GM13977 (cell line): ENCODE measurements at regions not wholly inside any gene's neighbourhood (a gene's known extent, or its start where the extent isn't known, plus 50 kb on each side); places are given as distances from the start of the nearest gene placed in this dataset.

ENCODE experiments used
- DNase-seq: peaks from one replicate; pipeline ENCODE4 v3.0.0; 2012; ENCODE audit warnings: low spot score
- in situ Hi-C: fragments of 300-500 bp; cut with MboI; formaldehyde crosslinking; loops from one replicate; pipeline ENCODE4 v1.12.0; 2022; ENCODE audit warnings: low sequenced_read_pairs, low pct_unique_long_range_greater_than_20kb, mixed read lengths, inconsistent platforms; ENCODE audit not compliant: unreplicated experiment
- TF ChIP-seq, protein P1 (sequence below): IDR thresholded peaks from 2 replicates; pipeline ENCODE4 v1.5.1; 2012; ENCODE audit warnings: mild to moderate bottlenecking, control low read depth; ENCODE audit not compliant: insufficient read depth; ENCODE audit errors: extremely low read depth, missing control alignments

DNA sequence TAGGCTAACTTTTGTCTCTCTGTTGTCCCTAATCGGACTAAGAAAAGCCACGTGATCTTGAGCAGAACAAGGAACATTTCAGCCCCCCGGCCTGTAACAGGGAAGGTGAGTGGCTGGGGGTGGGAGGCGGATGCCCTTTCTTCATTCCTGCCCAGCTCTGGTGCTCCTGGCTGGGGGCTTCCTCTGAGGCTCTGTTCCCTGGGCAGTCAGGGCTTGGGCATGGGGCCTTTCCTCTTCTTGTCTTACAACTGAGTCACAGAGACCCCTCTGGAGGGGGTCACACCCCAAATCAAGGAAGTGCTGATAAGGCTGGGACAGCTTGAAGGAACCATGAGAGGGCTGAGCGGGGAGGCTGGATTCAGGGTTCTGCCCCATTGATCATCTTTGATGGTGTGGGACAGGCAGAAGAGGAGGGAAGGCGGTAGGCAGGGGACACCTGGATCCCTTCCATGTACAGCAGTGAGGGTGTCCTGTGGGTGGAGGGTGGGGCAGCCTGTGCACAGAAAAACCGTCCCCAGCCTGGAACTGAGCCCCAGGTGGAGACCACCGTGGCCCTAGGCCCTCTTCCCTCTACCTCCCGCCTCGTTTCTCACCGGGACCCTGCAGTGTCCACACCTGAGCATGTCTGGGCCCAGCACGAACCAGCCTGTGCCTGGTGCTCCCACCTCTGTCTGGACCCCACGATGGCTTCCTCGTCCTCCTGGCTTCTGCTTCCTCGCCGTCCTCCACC, 257.7 kb upstream of the IRX1 start:
- TF ChIP-seq, protein P1, sequence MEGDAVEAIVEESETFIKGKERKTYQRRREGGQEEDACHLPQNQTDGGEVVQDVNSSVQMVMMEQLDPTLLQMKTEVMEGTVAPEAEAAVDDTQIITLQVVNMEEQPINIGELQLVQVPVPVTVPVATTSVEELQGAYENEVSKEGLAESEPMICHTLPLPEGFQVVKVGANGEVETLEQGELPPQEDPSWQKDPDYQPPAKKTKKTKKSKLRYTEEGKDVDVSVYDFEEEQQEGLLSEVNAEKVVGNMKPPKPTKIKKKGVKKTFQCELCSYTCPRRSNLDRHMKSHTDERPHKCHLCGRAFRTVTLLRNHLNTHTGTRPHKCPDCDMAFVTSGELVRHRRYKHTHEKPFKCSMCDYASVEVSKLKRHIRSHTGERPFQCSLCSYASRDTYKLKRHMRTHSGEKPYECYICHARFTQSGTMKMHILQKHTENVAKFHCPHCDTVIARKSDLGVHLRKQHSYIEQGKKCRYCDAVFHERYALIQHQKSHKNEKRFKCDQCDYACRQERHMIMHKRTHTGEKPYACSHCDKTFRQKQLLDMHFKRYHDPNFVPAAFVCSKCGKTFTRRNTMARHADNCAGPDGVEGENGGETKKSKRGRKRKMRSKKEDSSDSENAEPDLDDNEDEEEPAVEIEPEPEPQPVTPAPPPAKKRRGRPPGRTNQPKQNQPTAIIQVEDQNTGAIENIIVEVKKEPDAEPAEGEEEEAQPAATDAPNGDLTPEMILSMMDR, result no peak
- no peak for DNase-seq
- in situ Hi-C loops, result no loop called here

DNA sequence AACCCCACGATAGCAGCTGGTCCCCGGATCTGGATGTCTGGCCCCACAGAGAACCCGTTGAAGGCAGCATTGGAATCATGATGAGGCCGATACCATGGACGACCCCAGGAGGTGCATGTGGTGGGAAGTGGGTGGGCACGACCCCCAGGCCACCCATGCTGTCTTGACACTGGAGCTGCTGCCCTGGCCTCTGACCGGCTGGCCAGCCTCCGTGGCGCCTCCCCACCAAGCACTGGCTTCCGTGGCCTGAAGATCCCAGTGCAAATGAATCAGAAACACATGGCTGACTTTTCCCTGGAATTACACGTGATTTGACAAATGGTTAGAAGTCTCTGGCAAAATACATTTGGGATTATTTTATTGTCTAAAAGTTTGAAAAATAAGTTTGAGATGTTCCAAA, 259.0 kb upstream of the IRX1 start:
- DNase-seq, result no peak
- in situ Hi-C loops, result no loop called here
- TF ChIP-seq, protein P1, result no peak

DNA sequence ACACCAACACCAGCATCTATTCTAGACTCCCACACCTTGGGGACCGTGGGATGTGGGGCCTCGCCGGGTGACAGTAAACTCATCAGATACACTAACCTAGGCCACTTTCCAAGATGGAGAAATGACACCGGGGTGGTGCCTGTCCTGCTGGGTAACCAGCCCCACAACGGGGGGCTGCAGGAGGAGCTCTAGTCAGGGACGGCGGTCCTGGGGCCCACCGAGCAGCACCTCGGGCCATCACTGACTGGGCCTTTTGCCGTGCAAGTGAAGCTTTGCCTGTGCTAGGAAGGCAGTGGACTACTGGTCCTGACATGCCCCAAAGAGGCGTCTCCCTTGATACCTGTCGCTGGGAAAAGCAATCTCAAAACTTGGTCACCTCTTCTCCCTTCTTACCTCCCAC, 260.3 kb upstream of the IRX1 start:
- DNase-seq, result no peak
- in situ Hi-C loops, result no loop called here
- TF ChIP-seq, protein P1, result no peak

DNA sequence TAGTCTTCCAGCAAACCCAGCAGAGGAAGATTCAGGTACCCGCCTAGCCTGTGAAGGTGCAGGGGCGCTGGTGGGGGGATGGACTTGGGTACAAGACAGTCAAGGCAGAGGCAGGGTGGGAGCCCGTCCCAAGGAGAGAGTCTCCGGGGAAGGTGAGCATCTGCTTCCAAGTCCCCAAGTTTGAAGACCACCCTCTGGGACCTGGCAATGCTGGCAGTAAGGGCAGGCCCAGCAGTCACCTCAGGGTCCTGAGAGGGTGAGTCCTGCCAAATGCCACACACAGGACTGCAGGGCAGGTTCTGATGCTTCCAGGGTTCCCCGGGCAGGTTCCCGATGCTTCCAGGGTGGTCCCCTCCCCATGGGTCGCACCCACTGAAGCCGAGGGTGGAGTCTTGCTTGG, 261.8 kb upstream of the IRX1 start:
- in situ Hi-C loops, result no loop called here
- TF ChIP-seq, protein P1, result no peak
- no peak for DNase-seq

DNA sequence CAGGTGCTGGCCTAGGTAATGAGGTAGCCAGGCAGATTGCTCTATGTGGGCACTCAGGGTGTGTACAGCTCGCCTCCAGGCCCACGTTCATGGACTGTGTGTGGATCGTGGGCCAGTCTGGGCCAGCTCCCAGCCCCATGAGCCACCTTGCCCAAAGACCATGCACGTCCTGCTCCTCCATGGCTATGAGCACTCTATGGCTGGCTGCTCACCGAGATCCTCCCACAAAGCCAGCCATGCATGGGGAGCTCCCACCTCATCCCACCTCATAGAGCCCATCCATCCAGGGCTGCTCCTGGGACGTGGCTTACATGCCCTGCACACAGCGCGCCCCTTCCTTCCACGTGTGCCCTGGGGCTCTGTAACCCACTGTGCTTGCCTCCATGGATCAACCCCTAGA, 262.5 kb upstream of the IRX1 start:
- TF ChIP-seq, protein P1, result no peak
- in situ Hi-C loops, result no loop called here
- DNase-seq, result no peak

DNA sequence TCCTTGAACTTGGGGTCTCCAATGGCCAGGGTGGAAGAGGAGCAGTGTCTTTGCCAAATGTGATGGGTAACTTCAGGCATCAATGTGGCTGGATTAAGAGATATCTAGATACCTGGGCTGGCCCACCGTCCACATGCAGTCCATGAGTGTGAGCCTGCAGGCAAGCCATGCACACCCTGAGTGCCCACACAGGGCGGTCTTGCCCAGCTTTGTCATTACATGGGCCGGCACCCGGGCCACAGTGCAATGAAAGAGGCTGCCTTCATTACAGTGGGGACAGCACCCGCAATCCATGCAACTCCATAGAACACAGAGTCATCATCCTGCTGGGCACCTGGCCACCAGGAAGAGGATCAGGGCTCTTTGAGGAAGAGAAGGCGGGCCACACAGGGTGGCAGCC, 263.8 kb upstream of the IRX1 start:
- TF ChIP-seq, protein P1, result no peak
- in situ Hi-C loops, result no loop called here
- no peak for DNase-seq
